ENCODE measurements at regions not wholly inside any gene's neighbourhood (a gene's known extent, or its start where the extent isn't known, plus 50 kb on each side); places are given as distances from the start of the nearest gene placed in this dataset.

GRCh38 chr2:150319658-150320555 is 167.6 kb downstream of the RND3 start:
- DNase-seq (ENCODE audit: low read depth in 2 of 3, low spot score in 2 of 3): no peak

- DNase-seq (ENCODE audit: low read depth in 2 of 3, low spot score in 2 of 3): no peak
Measured at GRCh38 chr2:150319085-150319484, 168.4 kb downstream of the RND3 start.

- DNase-seq (ENCODE audit: low read depth in 2 of 3, low spot score in 2 of 3): no peak
Measured at GRCh38 chr2:150312271-150312670, 175.2 kb downstream of the RND3 start.

GRCh38 chr2:150309311-150310080 is 178.0 kb downstream of the RND3 start:
- no peak for DNase-seq (ENCODE audit: low read depth in 2 of 3, low spot score in 2 of 3)

GRCh38 chr2:150307258-150307657 is 180.2 kb downstream of the RND3 start:
- no peak for DNase-seq (ENCODE audit: low read depth in 2 of 3, low spot score in 2 of 3)

GRCh38 chr2:150303281-150303680 is 184.2 kb downstream of the RND3 start:
- peak in 2 of 3 donors; percentile 0 to 21 for DNase-seq (ENCODE audit: low read depth in 2 of 3, low spot score in 2 of 3)

GRCh38 chr2:150298571-150299305 is 188.7 kb downstream of the RND3 start:
- no peak for DNase-seq (ENCODE audit: low read depth in 2 of 3, low spot score in 2 of 3)

- DNase-seq (ENCODE audit: low read depth in 2 of 3, low spot score in 2 of 3): no peak
Measured at GRCh38 chr2:150296770-150297546, 190.5 kb downstream of the RND3 start.

GRCh38 chr2:150295544-150295943 is 191.9 kb downstream of the RND3 start:
- DNase-seq (ENCODE audit: low read depth in 2 of 3, low spot score in 2 of 3): no peak

- no peak for DNase-seq (ENCODE audit: low read depth in 2 of 3, low spot score in 2 of 3)
Measured at GRCh38 chr2:150293771-150294170, 193.7 kb downstream of the RND3 start.

- no peak for DNase-seq (ENCODE audit: low read depth in 2 of 3, low spot score in 2 of 3)
Measured at GRCh38 chr2:150292807-150293206, 194.7 kb downstream of the RND3 start.

GRCh38 chr2:150292192-150292591 is 195.3 kb downstream of the RND3 start:
- DNase-seq (ENCODE audit: low read depth in 2 of 3, low spot score in 2 of 3): no peak

GRCh38 chr2:150286730-150287362 is 200.6 kb downstream of the RND3 start:
- DNase-seq (ENCODE audit: low read depth in 2 of 3, low spot score in 2 of 3): no peak

- DNase-seq (ENCODE audit: low read depth in 2 of 3, low spot score in 2 of 3): no peak
Measured at GRCh38 chr2:150284116-150284515, 203.4 kb downstream of the RND3 start.

GRCh38 chr2:150282771-150283371 is 204.6 kb downstream of the RND3 start:
- DNase-seq (ENCODE audit: low read depth in 2 of 3, low spot score in 2 of 3): no peak

- DNase-seq (ENCODE audit: low read depth in 2 of 3, low spot score in 2 of 3): no peak
Measured at GRCh38 chr2:150282357-150282756, 205.1 kb downstream of the RND3 start.

- no peak for DNase-seq (ENCODE audit: low read depth in 2 of 3, low spot score in 2 of 3)
Measured at GRCh38 chr2:150280231-150280630, 207.2 kb downstream of the RND3 start.

GRCh38 chr2:150279686-150280085 is 207.8 kb downstream of the RND3 start:
- DNase-seq (ENCODE audit: low read depth in 2 of 3, low spot score in 2 of 3): no peak

- DNase-seq (ENCODE audit: low read depth in 2 of 3, low spot score in 2 of 3): no peak
Measured at GRCh38 chr2:150276737-150277136, 210.7 kb downstream of the RND3 start.

Measured in hematopoietic multipotent progenitor cell (in vitro differentiated cells).